ENCODE measurements at regions not wholly inside any gene's neighbourhood (a gene's known extent, or its start where the extent isn't known, plus 50 kb on each side); places are given as distances from the start of the nearest gene placed in this dataset.

- no peak for TF ChIP-seq EZH2phosphoT487 (IDR thresholded peaks at IDR 0.05; ENCODE audit: borderline replicate concordance)
- TF ChIP-seq, protein P1, sequence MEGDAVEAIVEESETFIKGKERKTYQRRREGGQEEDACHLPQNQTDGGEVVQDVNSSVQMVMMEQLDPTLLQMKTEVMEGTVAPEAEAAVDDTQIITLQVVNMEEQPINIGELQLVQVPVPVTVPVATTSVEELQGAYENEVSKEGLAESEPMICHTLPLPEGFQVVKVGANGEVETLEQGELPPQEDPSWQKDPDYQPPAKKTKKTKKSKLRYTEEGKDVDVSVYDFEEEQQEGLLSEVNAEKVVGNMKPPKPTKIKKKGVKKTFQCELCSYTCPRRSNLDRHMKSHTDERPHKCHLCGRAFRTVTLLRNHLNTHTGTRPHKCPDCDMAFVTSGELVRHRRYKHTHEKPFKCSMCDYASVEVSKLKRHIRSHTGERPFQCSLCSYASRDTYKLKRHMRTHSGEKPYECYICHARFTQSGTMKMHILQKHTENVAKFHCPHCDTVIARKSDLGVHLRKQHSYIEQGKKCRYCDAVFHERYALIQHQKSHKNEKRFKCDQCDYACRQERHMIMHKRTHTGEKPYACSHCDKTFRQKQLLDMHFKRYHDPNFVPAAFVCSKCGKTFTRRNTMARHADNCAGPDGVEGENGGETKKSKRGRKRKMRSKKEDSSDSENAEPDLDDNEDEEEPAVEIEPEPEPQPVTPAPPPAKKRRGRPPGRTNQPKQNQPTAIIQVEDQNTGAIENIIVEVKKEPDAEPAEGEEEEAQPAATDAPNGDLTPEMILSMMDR (conservative IDR thresholded peaks at IDR 0.05; ENCODE audit: low read length), result no peak
- no peak overlapping the region for H2AFZ ChIP-seq (ENCODE audit: low read length)
- no peaks in the 10 kb centered on the region for H3K9me2 ChIP-seq (replicated peaks; ENCODE audit: low read depth, low read length)
Observed at GRCh38 chr1:118828038-118828437, 160.1 kb downstream of the TBX15 start.

GRCh38 chr1:118827636-118828035, 160.5 kb downstream of the TBX15 start:
- Histone ChIP-seq H3K36me3 (ENCODE audit: insufficient read depth, low read length) (no peaks in the 10 kb centered on the region), H3K9me2 (replicated peaks; ENCODE audit: low read depth, low read length) (no peaks in the 10 kb centered on the region), H3K9ac (ENCODE audit: low read depth, low read length, poor library complexity, severe bottlenecking) (no peak overlapping the region), H2AFZ (ENCODE audit: low read length) (no peak overlapping the region), H3K4me3 (ENCODE audit: low read length, poor library complexity, severe bottlenecking) (no peak overlapping the region), H3K27me3 (ENCODE audit: insufficient read depth, low read length, poor library complexity, severe bottlenecking) (no peaks in the 10 kb centered on the region), H3F3A (ENCODE audit: low read depth) (no peaks in the 10 kb centered on the region), H3K4me2 (ENCODE audit: low read depth, low read length, poor library complexity, severe bottlenecking) (no peak overlapping the region), H4K20me1 (ENCODE audit: insufficient read depth, low read length, poor library complexity, severe bottlenecking) (no peaks in the 10 kb centered on the region), H3K9me3 (ENCODE audit: insufficient read depth, low read depth, low read length) (0 out of 2 replicates have a peak, but pooled peaks cover 2% of the 10 kb centered on the region), H3K79me2 (ENCODE audit: insufficient read depth, low read length) (no peaks in the 10 kb centered on the region), H3K4me1 (ENCODE audit: insufficient read depth, low read length, poor library complexity, severe bottlenecking) (no peaks in the 10 kb centered on the region)
- no peak for TF ChIP-seq EZH2phosphoT487 (IDR thresholded peaks at IDR 0.05; ENCODE audit: borderline replicate concordance)
- TF ChIP-seq, protein P1 (conservative IDR thresholded peaks at IDR 0.05; ENCODE audit: low read length), result no peak

More at GRCh38 chr1:118828038-118828437, 160.1 kb downstream of the TBX15 start:
- Histone ChIP-seq H3K27me3 (ENCODE audit: insufficient read depth, low read length, poor library complexity, severe bottlenecking) (no peaks in the 10 kb centered on the region), H3K9me3 (ENCODE audit: insufficient read depth, low read depth, low read length) (0 out of 2 replicates have a peak, but pooled peaks cover 2% of the 10 kb centered on the region), H3K79me2 (ENCODE audit: insufficient read depth, low read length) (no peaks in the 10 kb centered on the region), H3K9ac (ENCODE audit: low read depth, low read length, poor library complexity, severe bottlenecking) (no peak overlapping the region), H3K4me1 (ENCODE audit: insufficient read depth, low read length, poor library complexity, severe bottlenecking) (no peaks in the 10 kb centered on the region), H3K36me3 (ENCODE audit: insufficient read depth, low read length) (no peaks in the 10 kb centered on the region), H4K20me1 (ENCODE audit: insufficient read depth, low read length, poor library complexity, severe bottlenecking) (no peaks in the 10 kb centered on the region), H3K4me3 (ENCODE audit: low read length, poor library complexity, severe bottlenecking) (no peak overlapping the region), H3F3A (ENCODE audit: low read depth) (no peaks in the 10 kb centered on the region), H3K4me2 (ENCODE audit: low read depth, low read length, poor library complexity, severe bottlenecking) (no peak overlapping the region)

DNA sequence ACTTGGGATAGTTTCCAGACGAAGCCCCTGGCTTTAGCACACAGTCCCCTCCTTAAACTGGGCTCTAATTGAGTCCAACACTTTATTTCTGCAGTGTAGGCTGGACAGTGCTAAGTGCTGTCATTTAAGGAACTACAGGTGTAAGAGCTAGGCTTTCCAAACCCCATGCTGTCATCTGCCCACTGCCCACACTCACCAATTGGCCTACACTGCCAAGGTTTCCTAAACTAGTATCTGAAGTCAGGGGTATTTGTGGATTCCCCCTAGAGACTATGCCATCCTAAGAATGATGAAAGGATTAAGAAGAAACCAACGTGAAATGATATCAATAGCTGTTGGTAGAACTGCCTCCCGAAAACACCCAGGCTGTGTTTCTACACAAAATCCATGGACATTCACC, 160.9 kb downstream of the TBX15 start:
- TF ChIP-seq EZH2phosphoT487 (IDR thresholded peaks at IDR 0.05; ENCODE audit: borderline replicate concordance), result no peak
- TF ChIP-seq, protein P1 (conservative IDR thresholded peaks at IDR 0.05; ENCODE audit: low read length), result no peak
- H2AFZ ChIP-seq (ENCODE audit: low read length), result no peak overlapping the region
- no peak overlapping the region for H3K4me3 ChIP-seq (ENCODE audit: low read length, poor library complexity, severe bottlenecking)
- H3K4me2 ChIP-seq (ENCODE audit: low read depth, low read length, poor library complexity, severe bottlenecking), result no peak overlapping the region
- no peaks in the 10 kb centered on the region for H3K27me3 ChIP-seq (ENCODE audit: insufficient read depth, low read length, poor library complexity, severe bottlenecking)
- no peak overlapping the region for H3K9ac ChIP-seq (ENCODE audit: low read depth, low read length, poor library complexity, severe bottlenecking)
- H3K79me2 ChIP-seq (ENCODE audit: insufficient read depth, low read length), result no peaks in the 10 kb centered on the region
- H3F3A ChIP-seq (ENCODE audit: low read depth), result no peaks in the 10 kb centered on the region
- H3K36me3 ChIP-seq (ENCODE audit: insufficient read depth, low read length), result no peaks in the 10 kb centered on the region
- H3K9me2 ChIP-seq (replicated peaks; ENCODE audit: low read depth, low read length), result no peaks in the 10 kb centered on the region
- H3K4me1 ChIP-seq (ENCODE audit: insufficient read depth, low read length, poor library complexity, severe bottlenecking), result no peaks in the 10 kb centered on the region
- 0 out of 2 replicates have a peak, but pooled peaks cover 2% of the 10 kb centered on the region for H3K9me3 ChIP-seq (ENCODE audit: insufficient read depth, low read depth, low read length)
- H4K20me1 ChIP-seq (ENCODE audit: insufficient read depth, low read length, poor library complexity, severe bottlenecking), result no peaks in the 10 kb centered on the region

Measured in Loucy (cell line).